Smooth muscle cell (in vitro differentiated cells): ENCODE measurements at regions not wholly inside any gene's neighbourhood (a gene's known extent, or its start where the extent isn't known, plus 50 kb on each side); places are given as distances from the start of the nearest gene placed in this dataset.

Experiments
- DNase-seq: peaks from one replicate; lab custom pipeline; 2025; ENCODE audit not compliant: unreplicated experiment; lab: John Stamatoyannopoulos, UW
- H2AFZ ChIP-seq: fragments of 200-600 bp; sonication (generic); 2 replicates; pipeline ENCODE4 v1.6.0; 2016; ENCODE audit warnings: antibody characterized with exemption, low read depth, mild to moderate bottlenecking
- H3F3A ChIP-seq: fragments of 200-600 bp; sonication (generic); 2 replicates; pipeline ENCODE4 v1.6.0; 2017; ENCODE audit warnings: antibody characterized with exemption, low read depth
- H3K27ac ChIP-seq: fragments of 200-600 bp; sonication (generic); 2 replicates; pipeline ENCODE4 v1.5.1; 2016; ENCODE audit warnings: low read depth, mild to moderate bottlenecking
- H3K27me3 ChIP-seq: fragments of 200-600 bp; sonication (generic); 2 replicates; pipeline ENCODE4 v1.6.1; 2016; ENCODE audit warnings: low read depth, mild to moderate bottlenecking
- H3K36me3 ChIP-seq: fragments of 200-600 bp; sonication (generic); 2 replicates; pipeline ENCODE4 v1.5.1; 2016; ENCODE audit warnings: low read depth
- H3K4me1 ChIP-seq: fragments of 200-600 bp; sonication (generic); 2 replicates; pipeline ENCODE4 v1.5.1; 2016; ENCODE audit warnings: low read depth
- H3K4me2 ChIP-seq: fragments of 200-600 bp; sonication (generic); 2 replicates; pipeline ENCODE4 v1.6.0; 2016; ENCODE audit warnings: mild to moderate bottlenecking
- H3K4me3 ChIP-seq: fragments of 200-600 bp; sonication (generic); 2 replicates; pipeline ENCODE4 v1.5.1; 2016; ENCODE audit warnings: mild to moderate bottlenecking
- H3K79me2 ChIP-seq: fragments of 200-600 bp; sonication (generic); 2 replicates; pipeline ENCODE4 v1.6.0; 2016; ENCODE audit warnings: low read depth, mild to moderate bottlenecking
- H3K9ac ChIP-seq: fragments of 200-600 bp; sonication (generic); 2 replicates; pipeline ENCODE4 v1.6.0; 2016; ENCODE audit warnings: low read depth
- H3K9me3 ChIP-seq: fragments of 200-600 bp; sonication (generic); replicated peaks from 2 replicates; pipeline ENCODE4 v1.5.1; 2016; ENCODE audit warnings: low read depth
- H4K20me1 ChIP-seq: fragments of 200-600 bp; sonication (generic); 2 replicates; pipeline ENCODE4 v1.6.0; 2016; ENCODE audit warnings: low read depth
- WGBS: methylation state at CpG from one replicate; pipeline ENCODE4 v1.1.7; 2016; ENCODE audit warnings: low lambda C conversion rate; 5-methylcytosine and 5-hydroxymethylcytosine counted together
- TF ChIP-seq, protein P1 (sequence below): fragments of 200-600 bp; sonication (generic); IDR thresholded peaks from 2 replicates; pipeline ENCODE4 v1.5.1; 2017; ENCODE audit warnings: borderline replicate concordance, mild to moderate bottlenecking, antibody characterized with exemption; ENCODE audit not compliant: insufficient read depth, poor library complexity, severe bottlenecking

DNA sequence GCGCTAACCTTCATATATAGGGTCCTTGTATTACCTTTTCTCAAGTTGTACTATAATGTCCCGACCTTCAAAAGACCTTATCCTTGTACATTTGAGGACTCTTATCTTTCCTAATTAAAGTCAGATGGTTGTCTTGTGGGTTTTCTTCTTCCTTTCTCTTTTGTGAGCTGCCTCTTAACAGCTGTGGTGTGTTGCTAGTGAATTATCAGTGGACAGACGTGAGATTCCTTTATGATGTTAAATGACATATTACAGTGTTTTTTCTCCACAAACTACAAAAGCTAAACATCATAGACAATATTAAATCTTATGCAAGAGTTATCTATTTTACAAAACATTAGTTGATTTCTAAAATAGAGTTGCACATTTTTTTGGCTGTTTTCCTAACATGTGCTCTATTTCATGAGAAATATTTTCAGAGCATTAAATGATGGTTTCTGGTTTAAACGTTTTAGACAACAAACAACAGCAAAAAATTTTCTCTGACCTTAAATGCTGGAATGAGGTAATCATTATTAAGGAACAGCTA is 272.2 kb upstream of the NPVF start:
- Histone ChIP-seq H3K9ac (no peak overlapping the region), H2AFZ (no peak overlapping the region), H3K27me3 (peaks cover 50% of the 10 kb centered on the region), H3F3A (no peaks in the 10 kb centered on the region), H3K4me3 (no peak overlapping the region), H3K4me2 (no peak overlapping the region), H3K79me2 (no peaks in the 10 kb centered on the region), H3K4me1 (no peaks in the 10 kb centered on the region), H3K9me3 (no peaks in the 10 kb centered on the region), H4K20me1 (no peaks in the 10 kb centered on the region), H3K36me3 (no peaks in the 10 kb centered on the region), H3K27ac (no peak overlapping the region)
- WGBS, result 67% methylated on average over 4 of the region's 4 CpGs
- TF ChIP-seq, protein P1, sequence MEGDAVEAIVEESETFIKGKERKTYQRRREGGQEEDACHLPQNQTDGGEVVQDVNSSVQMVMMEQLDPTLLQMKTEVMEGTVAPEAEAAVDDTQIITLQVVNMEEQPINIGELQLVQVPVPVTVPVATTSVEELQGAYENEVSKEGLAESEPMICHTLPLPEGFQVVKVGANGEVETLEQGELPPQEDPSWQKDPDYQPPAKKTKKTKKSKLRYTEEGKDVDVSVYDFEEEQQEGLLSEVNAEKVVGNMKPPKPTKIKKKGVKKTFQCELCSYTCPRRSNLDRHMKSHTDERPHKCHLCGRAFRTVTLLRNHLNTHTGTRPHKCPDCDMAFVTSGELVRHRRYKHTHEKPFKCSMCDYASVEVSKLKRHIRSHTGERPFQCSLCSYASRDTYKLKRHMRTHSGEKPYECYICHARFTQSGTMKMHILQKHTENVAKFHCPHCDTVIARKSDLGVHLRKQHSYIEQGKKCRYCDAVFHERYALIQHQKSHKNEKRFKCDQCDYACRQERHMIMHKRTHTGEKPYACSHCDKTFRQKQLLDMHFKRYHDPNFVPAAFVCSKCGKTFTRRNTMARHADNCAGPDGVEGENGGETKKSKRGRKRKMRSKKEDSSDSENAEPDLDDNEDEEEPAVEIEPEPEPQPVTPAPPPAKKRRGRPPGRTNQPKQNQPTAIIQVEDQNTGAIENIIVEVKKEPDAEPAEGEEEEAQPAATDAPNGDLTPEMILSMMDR, result no peak
- DNase-seq, result no peak

DNA sequence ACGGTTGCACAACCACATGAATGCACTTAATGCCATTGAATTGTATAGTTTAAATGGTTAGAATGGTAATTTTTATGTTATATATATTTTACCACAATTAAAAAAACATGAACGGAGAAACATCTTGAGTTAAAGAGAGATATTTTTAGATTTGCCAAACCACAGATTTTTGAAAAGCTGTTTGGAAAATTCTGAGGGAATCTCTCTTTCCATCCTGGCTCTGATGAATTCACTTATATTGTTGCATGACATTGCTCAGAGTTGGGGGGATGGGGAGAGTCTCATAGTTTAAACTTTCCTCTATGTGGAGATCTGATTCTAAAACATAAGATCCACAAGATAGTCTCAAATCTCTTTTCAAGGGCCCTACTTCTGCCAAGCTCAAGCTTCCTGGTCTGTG is 275.0 kb upstream of the NPVF start:
- Histone ChIP-seq H3K9ac (no peak overlapping the region), H3K4me2 (no peak overlapping the region), H3K4me3 (no peak overlapping the region), H2AFZ (no peak overlapping the region), H3F3A (no peaks in the 10 kb centered on the region), H3K9me3 (no peaks in the 10 kb centered on the region), H3K79me2 (no peaks in the 10 kb centered on the region), H3K27ac (no peak overlapping the region), H3K36me3 (no peaks in the 10 kb centered on the region), H3K4me1 (no peaks in the 10 kb centered on the region), H3K27me3 (peaks cover 50% of the 10 kb centered on the region), H4K20me1 (no peaks in the 10 kb centered on the region)
- 86% methylated on average over 2 of the region's 2 CpGs for WGBS
- no peak for DNase-seq
- TF ChIP-seq, protein P1, result no peak

DNA sequence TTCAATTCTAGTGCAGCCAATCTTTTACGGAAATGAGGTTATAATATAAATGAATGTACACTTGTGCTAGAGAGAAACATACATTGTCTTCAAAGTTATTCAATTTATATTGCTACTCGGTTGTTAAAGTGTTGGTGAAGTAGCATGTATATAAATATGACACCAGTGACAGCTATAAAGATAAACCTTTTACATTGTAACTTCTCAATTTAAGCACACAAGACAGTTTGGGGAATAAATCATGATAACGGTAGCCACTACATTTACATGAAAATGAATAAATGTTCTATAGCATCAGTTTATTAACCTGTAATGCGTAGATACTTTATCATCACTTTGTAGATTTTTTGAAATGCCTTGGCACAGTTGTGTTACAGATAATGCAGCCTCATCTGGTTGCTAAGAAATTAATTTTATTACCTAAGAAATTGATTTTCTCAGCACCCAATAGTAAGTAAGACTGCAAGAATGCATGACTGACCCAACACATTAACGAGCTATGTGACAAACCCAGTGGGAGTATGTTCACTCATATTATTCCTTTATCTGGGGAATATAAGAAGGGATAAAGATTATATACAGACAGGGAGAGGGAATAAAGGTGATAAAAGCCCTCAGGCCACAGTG is 283.9 kb upstream of the NPVF start:
- no peaks in the 10 kb centered on the region for H3K4me1 ChIP-seq
- H3K4me3 ChIP-seq, result no peak overlapping the region
- H3K9me3 ChIP-seq, result no peaks in the 10 kb centered on the region
- no peak overlapping the region for H3K4me2 ChIP-seq
- no peaks in the 10 kb centered on the region for H3K27me3 ChIP-seq
- no peak overlapping the region for H3K9ac ChIP-seq
- H4K20me1 ChIP-seq, result no peaks in the 10 kb centered on the region
- H3K27ac ChIP-seq, result no peak overlapping the region
- no peaks in the 10 kb centered on the region for H3F3A ChIP-seq
- DNase-seq, result no peak
- no peaks in the 10 kb centered on the region for H3K79me2 ChIP-seq
- TF ChIP-seq, protein P1, result no peak
- H2AFZ ChIP-seq, result no peak overlapping the region
- H3K36me3 ChIP-seq, result no peaks in the 10 kb centered on the region
- 85% methylated on average over 5 of the region's 5 CpGs for WGBS
